GM21825 (cell line): ENCODE measurements at regions not wholly inside any gene's neighbourhood (a gene's known extent, or its start where the extent isn't known, plus 50 kb on each side); places are given as distances from the start of the nearest gene placed in this dataset.
"Not testable (repeated sequence)": the region's sequence is repeated elsewhere in the genome, so short reads cannot be mapped to it uniquely, and the experiment has no call there.

ENCODE experiments used
- ATAC-seq: cut with Tn5 transposase; IDR thresholded peaks from one replicate; pipeline ENCODE4 v1.9.1; 2021; ENCODE audit warnings: mild to moderate bottlenecking, moderate library complexity; ENCODE audit not compliant: unreplicated experiment

- no peak for ATAC-seq
These were observed 829.9 kb downstream of the METTL15 start for GRCh38 chr11:28938091-28938490.

DNA sequence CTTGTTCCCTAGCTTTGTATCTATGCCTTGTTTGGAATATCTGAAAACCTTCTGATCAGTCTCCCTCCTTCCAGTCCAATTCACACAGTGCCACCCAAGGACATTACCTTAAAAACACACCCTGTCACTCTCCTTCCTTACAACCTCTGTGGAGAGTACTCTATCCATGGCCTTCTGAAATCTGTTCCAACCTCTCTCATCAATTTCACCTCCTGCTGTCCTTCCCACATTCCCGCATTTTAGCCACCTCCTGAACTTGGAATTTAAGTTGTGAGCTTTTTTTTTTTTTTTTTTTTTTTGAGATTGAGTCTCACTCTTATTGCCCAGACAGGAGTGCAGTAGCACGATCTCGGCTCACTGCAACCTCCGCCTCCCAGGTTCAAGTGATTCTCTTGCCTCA lies 824.8 kb downstream of the METTL15 start:
- ATAC-seq, result no peak

DNA sequence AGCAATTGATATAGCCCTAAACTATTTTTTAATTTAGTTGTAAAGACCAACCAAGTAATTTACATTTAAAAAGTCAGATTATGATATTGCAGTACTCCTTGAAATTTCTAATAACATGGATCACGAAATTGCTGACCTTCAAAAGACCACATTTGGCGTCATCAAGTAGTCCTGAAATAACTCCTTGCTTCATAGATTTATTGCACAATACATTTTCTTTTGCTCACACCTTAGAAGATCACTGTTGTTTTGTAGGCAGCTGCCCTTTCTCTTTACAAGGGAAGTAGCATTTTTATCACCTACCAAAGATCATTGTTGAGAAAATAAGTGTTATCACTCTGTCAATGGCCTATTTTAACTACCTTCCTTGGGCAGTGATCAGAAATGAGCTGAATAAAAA lies 815.8 kb downstream of the METTL15 start:
- ATAC-seq, result no peak

DNA sequence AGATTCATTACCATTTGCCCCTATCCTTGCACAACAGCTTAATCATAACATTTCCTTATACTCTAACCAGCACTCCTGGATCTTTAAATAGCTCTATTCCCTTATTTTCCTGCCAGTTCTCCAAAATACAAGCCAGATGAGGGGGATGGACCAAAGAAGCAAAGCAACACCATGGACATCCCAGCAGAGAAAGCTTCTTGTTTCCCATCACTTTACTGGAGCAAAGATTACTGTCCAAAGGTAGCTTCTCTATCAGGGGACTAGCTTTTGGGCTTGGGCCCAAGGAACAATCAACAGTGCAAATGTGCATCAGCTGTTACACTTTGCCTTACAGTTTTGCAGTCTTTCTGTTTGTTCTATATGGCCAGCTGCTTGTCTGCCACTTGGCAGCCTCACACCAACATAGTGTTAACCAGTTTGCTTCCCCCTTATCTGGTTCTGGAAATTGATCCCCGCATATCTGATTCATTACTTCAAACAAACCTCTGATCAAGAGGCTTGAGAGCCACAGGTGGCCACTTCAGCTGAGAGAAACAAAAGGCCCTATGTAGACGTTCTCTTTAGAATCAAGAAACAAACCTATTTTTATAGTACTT lies 814.3 kb downstream of the METTL15 start:
- ATAC-seq, result no peak

DNA sequence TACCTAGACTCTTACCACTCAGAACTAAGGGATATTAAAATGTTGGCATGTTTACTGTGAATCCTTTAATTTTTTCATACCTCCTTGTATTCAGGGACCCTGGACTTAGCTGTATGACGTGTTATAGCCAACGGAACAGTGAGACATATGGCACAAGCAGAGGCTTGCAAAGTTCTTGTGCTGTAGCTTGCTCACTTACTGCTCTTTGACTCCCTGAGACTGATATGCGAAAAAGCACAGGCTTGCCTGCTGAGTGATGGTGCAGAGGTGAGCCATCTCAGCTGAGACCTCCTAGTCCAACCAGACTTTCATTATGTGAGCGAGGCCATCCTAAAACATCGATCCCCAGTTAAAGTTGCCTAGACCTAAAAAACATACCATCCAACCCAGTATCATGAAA lies 811.0 kb downstream of the METTL15 start:
- no peak for ATAC-seq

GRCh38 chr11:28913883-28914282 lies 805.7 kb downstream of the METTL15 start:
- ATAC-seq, result no peak

- no peak for ATAC-seq
These were observed 803.6 kb downstream of the METTL15 start for GRCh38 chr11:28911829-28912228.

DNA sequence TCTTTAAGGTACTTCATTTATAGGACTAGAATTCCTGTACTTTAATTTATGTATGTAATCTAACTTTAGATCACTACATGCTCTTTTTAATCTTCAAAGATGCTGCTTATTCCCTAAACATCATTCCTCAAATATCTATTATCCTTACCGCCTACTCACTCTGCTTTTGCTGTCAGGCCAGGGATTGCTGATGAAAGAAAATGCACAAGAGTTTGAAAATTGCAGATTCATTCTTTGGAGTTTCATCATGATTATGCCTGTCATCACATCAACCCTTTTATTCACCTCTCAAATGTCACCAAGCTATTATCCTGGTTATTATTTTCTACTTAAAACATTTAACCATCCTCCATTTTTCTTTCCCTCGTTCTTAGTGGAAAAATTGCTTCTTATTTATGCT lies 802.7 kb downstream of the METTL15 start:
- ATAC-seq, result no peak

DNA sequence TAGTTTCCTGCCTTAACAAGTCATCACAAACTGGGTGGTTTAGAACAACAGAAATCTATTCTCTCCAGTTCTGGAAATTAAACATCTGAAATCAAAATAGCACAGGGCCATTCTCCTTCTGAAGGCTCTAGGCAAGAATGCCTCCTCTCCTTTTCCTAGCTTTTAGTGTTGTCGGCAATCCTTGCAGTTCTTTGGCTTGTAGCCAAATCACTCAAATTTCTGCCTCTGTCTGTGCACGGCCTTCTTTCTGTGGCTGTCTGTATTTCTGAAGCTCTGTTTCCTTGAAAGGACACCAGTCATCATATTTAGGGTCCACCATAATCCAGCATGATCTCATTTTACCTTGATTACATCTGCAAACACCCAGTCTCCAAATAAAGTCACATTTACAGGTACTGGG lies 795.5 kb downstream of the METTL15 start:
- ATAC-seq, result no peak

- ATAC-seq, result no peak
These were observed 792.2 kb downstream of the METTL15 start for GRCh38 chr11:28900427-28900826.

GRCh38 chr11:28899706-28900105 lies 791.5 kb downstream of the METTL15 start:
- ATAC-seq, result no peak

DNA sequence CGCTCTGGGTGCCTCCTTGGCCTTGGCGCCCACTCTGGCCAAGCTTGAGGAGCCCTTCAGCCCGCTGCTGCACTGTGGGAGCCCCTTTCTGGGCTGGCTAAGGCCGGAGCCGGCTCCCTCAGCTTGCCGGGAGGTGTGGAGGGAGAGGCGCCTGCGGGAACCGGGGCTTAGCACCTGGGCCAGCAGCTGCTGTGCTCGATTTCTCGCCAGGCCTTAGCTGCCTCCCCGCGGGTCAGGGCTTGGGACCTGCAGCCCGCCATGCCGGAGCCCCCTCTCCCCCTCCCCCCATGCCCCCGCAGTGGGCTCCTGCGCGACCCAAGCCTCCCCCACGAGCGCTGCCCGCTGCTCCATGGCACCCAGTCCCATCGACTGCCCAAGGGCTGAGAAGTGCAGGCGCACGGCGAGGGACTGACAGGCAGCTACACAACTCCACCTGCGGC lies 782.4 kb downstream of the METTL15 start:
- ATAC-seq, result not testable (repeated sequence)

DNA sequence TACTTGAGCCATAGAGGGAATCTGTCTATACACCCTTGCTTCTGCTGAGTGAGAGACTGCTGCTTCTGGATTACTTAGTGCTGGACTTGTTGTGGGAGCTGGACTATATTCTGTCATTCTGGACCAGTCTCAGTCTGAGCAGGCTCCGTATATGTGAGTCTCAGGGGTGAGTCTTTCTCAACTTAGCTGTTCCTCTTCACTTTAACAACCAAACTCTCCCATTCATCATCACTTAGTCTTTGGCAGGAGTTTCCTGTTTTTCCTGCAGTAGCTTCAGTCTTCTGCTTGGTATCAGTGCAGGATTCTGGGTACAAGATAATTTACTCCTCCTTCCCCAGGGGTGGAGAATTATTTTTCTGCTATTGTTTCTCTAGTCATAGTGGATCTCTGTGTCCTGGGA lies 779.5 kb downstream of the METTL15 start:
- ATAC-seq, result no peak

DNA sequence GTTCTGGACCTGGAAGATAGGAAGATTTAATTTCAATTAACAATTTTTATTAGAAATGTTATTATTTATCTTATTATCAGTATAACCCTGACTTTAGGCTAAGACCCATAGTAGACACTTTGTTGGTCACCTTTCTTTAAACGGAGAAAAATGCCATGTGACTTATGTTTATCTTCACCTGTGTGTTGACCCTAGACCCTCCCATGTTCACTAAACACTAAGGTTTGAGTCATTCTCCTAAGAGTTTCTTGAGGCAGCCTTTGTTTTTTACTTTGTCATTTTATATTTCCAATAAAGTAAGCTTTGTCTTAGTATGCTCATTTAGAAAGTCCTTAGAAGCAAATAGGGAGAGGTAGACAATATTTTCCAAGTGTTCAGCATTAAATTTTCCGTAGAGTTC lies 771.7 kb downstream of the METTL15 start:
- ATAC-seq, result no peak

DNA sequence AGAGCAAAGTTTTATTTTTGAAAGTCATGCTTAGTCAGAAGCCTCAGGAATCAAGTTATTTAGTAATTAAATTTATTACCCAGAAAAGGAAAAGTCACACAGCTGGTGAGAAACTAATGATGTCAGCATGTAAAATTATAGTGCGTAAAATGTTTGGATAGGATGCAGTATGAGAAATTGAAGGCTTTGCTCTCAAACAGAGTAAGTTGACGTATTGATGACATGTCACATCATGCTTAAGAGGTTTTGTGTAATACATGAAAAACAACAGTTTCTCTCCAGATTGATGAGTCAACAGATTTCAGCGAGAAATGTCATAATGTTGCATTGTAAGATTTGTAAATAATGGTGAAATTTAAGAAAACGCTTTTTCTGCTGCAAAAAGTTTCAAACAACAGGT lies 769.8 kb downstream of the METTL15 start:
- ATAC-seq, result no peak

DNA sequence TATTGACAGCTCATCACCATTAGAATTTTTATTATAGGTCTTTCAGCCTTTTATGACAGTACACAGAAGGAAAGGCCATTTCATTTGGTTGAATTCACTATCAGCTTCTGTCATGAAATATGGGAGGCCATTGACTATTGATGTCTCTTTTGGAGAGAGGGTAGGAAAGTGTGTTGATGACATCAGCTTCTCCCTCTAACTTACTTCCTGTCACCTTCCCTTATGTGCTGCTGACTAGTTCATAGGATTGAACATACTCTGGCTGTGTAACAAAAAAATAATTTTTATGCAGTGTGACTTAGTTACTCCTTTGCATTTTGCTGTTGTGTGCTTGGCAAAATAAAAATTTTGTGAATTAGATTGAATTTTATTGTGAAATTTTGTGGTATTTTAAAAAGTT lies 769.2 kb downstream of the METTL15 start:
- no peak for ATAC-seq

GRCh38 chr11:28874706-28875105 lies 766.5 kb downstream of the METTL15 start:
- no peak for ATAC-seq

DNA sequence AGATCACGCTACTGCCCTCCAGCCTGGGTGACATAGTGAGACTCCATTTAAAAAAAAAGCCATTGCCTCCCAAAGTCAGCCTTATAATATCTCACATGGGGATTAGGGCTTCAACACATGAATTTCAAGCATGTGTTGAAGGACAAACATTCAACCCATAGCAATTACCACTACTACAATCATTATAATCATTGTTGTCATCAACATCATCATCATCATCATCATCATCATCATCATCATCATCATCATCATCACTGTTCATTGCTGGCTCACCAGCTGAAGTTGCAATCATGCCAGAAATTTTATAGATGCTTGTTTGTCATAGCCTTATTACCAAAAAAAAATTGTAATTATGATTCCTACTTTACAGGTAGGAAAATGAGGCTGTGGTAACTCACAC lies 762.9 kb downstream of the METTL15 start:
- ATAC-seq, result no peak

GRCh38 chr11:28863422-28863821 lies 755.2 kb downstream of the METTL15 start:
- ATAC-seq, result no peak

GRCh38 chr11:28860893-28861292 lies 752.7 kb downstream of the METTL15 start:
- no peak for ATAC-seq

DNA sequence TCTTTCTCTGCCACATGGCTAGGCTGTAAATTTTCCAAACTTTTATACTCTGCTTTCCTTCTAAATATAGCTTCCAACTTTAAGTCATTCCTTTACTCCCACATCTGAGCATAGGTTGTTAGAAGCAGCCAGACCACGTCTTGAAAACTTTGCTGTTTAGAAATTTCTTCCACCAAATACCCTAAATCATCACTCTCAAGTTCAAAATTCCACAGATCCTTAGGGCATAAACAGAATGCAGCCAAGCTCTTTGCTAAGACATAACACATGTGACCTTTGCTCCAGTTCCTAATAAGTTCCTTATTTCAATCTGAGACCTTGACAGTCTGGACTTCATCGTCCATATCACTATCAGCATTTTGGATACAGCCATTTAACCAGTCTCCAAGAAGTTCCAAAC lies 749.9 kb downstream of the METTL15 start:
- ATAC-seq, result no peak

DNA sequence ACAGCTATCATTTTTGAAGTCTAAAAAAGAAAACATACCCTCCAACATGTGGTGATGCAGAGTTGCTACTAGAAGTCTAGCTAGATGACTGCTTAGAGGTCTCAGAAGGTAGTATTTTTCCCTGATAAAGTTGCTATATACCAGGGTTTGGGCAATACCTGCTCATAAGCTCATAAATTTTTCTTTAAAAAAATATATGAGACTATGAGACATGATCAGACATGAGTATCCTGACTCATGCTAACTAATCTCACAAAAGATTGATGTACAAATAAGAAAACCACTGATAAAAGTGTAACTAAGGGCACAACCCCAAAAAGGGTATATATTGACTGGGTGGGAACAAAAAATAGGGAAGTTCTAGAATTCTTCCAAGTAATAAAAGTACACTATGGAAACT lies 740.9 kb downstream of the METTL15 start:
- ATAC-seq, result no peak

DNA sequence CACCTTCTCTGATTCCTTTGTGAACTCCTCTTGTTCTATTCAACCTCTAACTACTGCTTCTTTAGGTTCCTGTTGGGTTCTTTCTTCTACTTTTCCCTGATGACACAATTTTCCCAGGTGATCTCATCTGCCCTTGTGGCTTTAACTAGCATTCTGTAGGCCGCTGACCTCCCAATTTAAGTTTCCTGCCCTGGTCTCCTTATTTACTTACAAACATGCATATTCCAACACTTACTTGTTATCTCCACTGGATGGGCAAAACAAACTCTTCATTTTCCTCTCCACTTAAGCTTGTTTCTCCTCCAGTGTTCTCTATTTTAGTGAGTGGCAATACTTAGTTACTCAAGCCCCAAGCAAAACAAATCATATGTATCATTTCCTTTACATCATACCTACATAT lies 734.5 kb downstream of the METTL15 start:
- ATAC-seq, result no peak

DNA sequence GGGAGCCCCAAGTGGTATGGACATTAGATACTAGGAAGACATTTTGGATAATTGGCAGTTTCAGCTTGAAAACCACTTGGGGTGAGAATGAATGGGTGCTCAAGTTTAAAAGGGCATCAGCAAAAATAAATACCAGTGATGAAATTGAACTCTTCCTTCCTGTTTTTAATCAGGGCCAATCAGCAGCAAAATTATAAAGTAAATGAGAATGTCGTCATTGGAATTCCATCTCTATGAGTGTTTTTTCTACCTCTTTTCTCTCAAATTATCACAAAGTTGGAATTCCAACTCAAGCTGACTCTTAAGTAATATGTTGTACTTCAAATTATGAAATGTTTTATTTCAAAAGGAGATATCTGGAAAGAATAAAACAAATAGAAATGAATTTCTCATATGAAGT lies 730.6 kb downstream of the METTL15 start:
- no peak for ATAC-seq
